HEK293 (cell line): ENCODE measurements at regions not wholly inside any gene's neighbourhood (a gene's known extent, or its start where the extent isn't known, plus 50 kb on each side); places are given as distances from the start of the nearest gene placed in this dataset.

Experiments
- CTCF ChIA-PET: fragments of 350-600 bp; formaldehyde crosslinking; extraction: SDS; loops from one replicate; lab custom pipeline; 2021; ENCODE audit warnings: antibody characterized with exemption; lab: Yijun Ruan, JAX
- POLR2A ChIA-PET: fragments of 300-600 bp; formaldehyde crosslinking; extraction: SDS; loops from one replicate; lab custom pipeline; 2020; ENCODE audit warnings: antibody characterized with exemption, inconsistent platforms; lab: Yijun Ruan, JAX
- H3K27ac ChIP-seq: fragments of 200-500 bp; sonication (Bioruptor generic); 2 replicates; pipeline ENCODE4 v1.5.1; 2014; ENCODE audit warnings: low read depth, low read length, control low read depth, inconsistent platforms; ENCODE audit errors: extremely low read depth
- H3K36me3 ChIP-seq, 2 experiments: fragments of 200-500 bp in 1 of 2; sonication (Bioruptor generic) in 1 of 2; 1 replicate in 1 of 2; 2 replicates in 1 of 2; pipeline ENCODE4 v1.5.1; 2014 to 2017; ENCODE audit warnings: inconsistent platforms in 2 of 2, low read length in 2 of 2; ENCODE audit not compliant: control insufficient read depth in 2 of 2, insufficient read depth in 1 of 2
- H3K4me1 ChIP-seq: fragments of 200-500 bp; sonication (Bioruptor generic); 2 replicates; pipeline ENCODE4 v1.5.1; 2014; ENCODE audit warnings: mild to moderate bottlenecking, low read length, inconsistent platforms; ENCODE audit not compliant: control insufficient read depth, insufficient read depth
- H3K4me3 ChIP-seq: 2 replicates; pipeline ENCODE4 v1.5.1; 2011; ENCODE audit warnings: low read depth, mild to moderate bottlenecking, control low read depth, low read length, moderate library complexity
- H3K9me3 ChIP-seq: fragments of 200-500 bp; sonication (Bioruptor generic); 2 replicates; pipeline ENCODE4 v1.5.1; 2014; ENCODE audit warnings: low read depth, low read length, inconsistent platforms; ENCODE audit not compliant: control insufficient read depth, insufficient read depth
- KLF9 ChIP-seq: fragments of 450-650 bp; formaldehyde crosslinking; IDR thresholded peaks from 2 replicates; pipeline ENCODE4 v1.5.1; 2016; ENCODE audit warnings: missing biosample characterization, missing genetic modification characterization, low read depth
- MEIS1 ChIP-seq: sonication (generic); formaldehyde crosslinking; IDR thresholded peaks from 2 replicates; pipeline ENCODE4 v1.8.1; 2022; ENCODE audit warnings: missing genetic modification reagents, mild to moderate bottlenecking, borderline replicate concordance
- OSR2 ChIP-seq: fragments of 450-650 bp; formaldehyde crosslinking; IDR thresholded peaks from 2 replicates; pipeline ENCODE4 v1.5.1; 2016; ENCODE audit warnings: missing biosample characterization, missing genetic modification characterization
- ZBTB7A ChIP-seq: fragments of 450-650 bp; formaldehyde crosslinking; IDR thresholded peaks from 2 replicates; pipeline ENCODE4 v1.5.1; 2016; ENCODE audit warnings: low read depth, missing biosample characterization, missing genetic modification characterization
- ZNF239 ChIP-seq: fragments of 450-650 bp; formaldehyde crosslinking; IDR thresholded peaks from 2 replicates; pipeline ENCODE4 v1.5.1; 2016; ENCODE audit warnings: missing biosample characterization, missing genetic modification characterization
- ZNF274 ChIP-seq, 2 experiments: fragments of 200-500 bp in 1 of 2; fragments of 450-650 bp in 1 of 2; sonication (Bioruptor generic) in 1 of 2; formaldehyde crosslinking in 1 of 2; IDR thresholded peaks; 2 replicates each; pipeline versions ENCODE4 v1.5.1 to v1.6.1; 2014 to 2016; ENCODE audit warnings: borderline replicate concordance in 1 of 2, inconsistent platforms in 1 of 2, low read length in 1 of 2, missing biosample characterization in 1 of 2, missing genetic modification characterization in 1 of 2
- ZNF302 ChIP-seq: fragments of 450-650 bp; formaldehyde crosslinking; IDR thresholded peaks from 2 replicates; pipeline ENCODE4 v1.5.1; 2016; ENCODE audit warnings: missing biosample characterization, missing genetic modification characterization, low read depth
- ZNF585B ChIP-seq: fragments of 450-650 bp; formaldehyde crosslinking; IDR thresholded peaks from 2 replicates; pipeline ENCODE4 v1.5.1; 2016; ENCODE audit warnings: missing biosample characterization, missing genetic modification characterization
- ZNF600 ChIP-seq: fragments of 450-650 bp; formaldehyde crosslinking; IDR thresholded peaks from 2 replicates; pipeline ENCODE4 v1.5.1; 2016; ENCODE audit warnings: missing biosample characterization, missing genetic modification characterization
- ZNF623 ChIP-seq: fragments of 450-650 bp; formaldehyde crosslinking; IDR thresholded peaks from 2 replicates; pipeline ENCODE4 v1.5.1; 2016; ENCODE audit warnings: missing biosample characterization, missing genetic modification characterization
- ZNF670 ChIP-seq: fragments of 450-650 bp; formaldehyde crosslinking; IDR thresholded peaks from 2 replicates; pipeline ENCODE4 v1.5.1; 2016; ENCODE audit warnings: missing biosample characterization, missing genetic modification characterization, low read depth
- ZNF747 ChIP-seq: fragments of 450-650 bp; formaldehyde crosslinking; IDR thresholded peaks from 2 replicates; pipeline ENCODE4 v1.5.1; 2016; ENCODE audit warnings: missing biosample characterization, missing genetic modification characterization
- ZSCAN16 ChIP-seq: fragments of 450-650 bp; formaldehyde crosslinking; IDR thresholded peaks from 2 replicates; pipeline ENCODE4 v1.5.1; 2016; ENCODE audit warnings: missing biosample characterization, missing genetic modification characterization
- TF ChIP-seq, protein P1 (sequence below): fragments of 450-650 bp; formaldehyde crosslinking; IDR thresholded peaks from 2 replicates; pipeline ENCODE4 v1.5.1; 2016; ENCODE audit warnings: missing biosample characterization, missing genetic modification characterization
- TF ChIP-seq, protein P2 (sequence below): fragments of 450-650 bp; formaldehyde crosslinking; IDR thresholded peaks from 2 replicates; pipeline ENCODE4 v1.5.1; 2017; ENCODE audit warnings: missing biosample characterization, missing genetic modification characterization
- TF ChIP-seq, protein P3 (sequence below): fragments of 450-650 bp; formaldehyde crosslinking; IDR thresholded peaks from 2 replicates; pipeline ENCODE4 v1.5.1; 2016; ENCODE audit warnings: missing biosample characterization, missing genetic modification characterization
- TF ChIP-seq, protein P4 (sequence below): fragments of 450-650 bp; formaldehyde crosslinking; IDR thresholded peaks from 2 replicates; pipeline ENCODE4 v1.5.1; 2016; ENCODE audit warnings: missing biosample characterization, missing genetic modification characterization
- TF ChIP-seq, protein P5 (sequence below): fragments of 450-650 bp; formaldehyde crosslinking; optimal IDR thresholded peaks from 2 replicates; pipeline ENCODE3; 2016; ENCODE audit warnings: missing biosample characterization, mild to moderate bottlenecking, missing genetic modification characterization

DNA sequence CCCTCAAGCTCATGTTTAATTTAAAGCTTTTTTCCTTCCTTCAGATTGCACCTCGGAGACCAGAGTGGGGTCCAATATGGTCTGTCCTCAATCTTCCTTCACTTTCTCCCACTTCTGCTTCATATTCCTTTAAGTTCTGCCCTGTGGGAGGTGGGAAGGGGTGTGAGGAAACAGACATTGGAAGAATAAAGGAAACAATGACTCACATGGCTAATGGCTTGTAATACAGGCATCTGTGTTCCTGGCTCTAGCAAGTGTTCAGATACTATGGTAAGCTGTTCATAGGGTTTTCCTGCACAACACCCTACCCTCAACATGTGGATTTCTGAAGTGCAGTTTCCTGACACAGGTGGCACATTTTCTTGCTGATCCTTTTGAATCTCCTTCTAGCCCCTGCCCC lies 209.5 kb downstream of the PIK3C3 start (continued):
- TF ChIP-seq, protein P1, sequence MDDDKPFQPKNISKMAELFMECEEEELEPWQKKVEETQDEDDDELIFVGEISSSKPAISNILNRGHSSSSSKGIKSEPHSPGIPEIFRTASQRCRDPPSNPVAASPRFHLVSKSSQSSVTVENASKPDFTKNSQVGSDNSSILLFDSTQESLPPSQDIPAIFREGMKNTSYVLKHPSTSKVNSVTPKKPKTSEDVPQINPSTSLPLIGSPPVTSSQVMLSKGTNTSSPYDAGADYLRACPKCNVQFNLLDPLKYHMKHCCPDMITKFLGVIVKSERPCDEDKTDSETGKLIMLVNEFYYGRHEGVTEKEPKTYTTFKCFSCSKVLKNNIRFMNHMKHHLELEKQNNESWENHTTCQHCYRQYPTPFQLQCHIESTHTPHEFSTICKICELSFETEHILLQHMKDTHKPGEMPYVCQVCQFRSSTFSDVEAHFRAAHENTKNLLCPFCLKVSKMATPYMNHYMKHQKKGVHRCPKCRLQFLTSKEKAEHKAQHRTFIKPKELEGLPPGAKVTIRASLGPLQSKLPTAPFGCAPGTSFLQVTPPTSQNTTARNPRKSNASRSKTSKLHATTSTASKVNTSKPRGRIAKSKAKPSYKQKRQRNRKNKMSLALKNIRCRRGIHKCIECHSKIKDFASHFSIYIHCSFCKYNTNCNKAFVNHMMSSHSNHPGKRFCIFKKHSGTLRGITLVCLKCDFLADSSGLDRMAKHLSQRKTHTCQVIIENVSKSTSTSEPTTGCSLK = no peak
- TF ChIP-seq ZNF274 (IDR thresholded peaks at IDR 0.05; ENCODE audit: low read length) (no peak), ZNF274 (tag by site-specific recombination; IDR thresholded peaks at IDR 0.05; ENCODE audit: borderline replicate concordance) (no peak), KLF9 (tag by site-specific recombination) (no peak), ZNF302 (tag by site-specific recombination) (no peak), ZNF600 (no peak), ZSCAN16 (tag by site-specific recombination) (no peak), ZBTB7A (tag by site-specific recombination) (no peak)
- TF ChIP-seq, protein P2, sequence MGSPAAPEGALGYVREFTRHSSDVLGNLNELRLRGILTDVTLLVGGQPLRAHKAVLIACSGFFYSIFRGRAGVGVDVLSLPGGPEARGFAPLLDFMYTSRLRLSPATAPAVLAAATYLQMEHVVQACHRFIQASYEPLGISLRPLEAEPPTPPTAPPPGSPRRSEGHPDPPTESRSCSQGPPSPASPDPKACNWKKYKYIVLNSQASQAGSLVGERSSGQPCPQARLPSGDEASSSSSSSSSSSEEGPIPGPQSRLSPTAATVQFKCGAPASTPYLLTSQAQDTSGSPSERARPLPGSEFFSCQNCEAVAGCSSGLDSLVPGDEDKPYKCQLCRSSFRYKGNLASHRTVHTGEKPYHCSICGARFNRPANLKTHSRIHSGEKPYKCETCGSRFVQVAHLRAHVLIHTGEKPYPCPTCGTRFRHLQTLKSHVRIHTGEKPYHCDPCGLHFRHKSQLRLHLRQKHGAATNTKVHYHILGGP (tag by site-specific recombination) = no peak
- TF ChIP-seq, protein P3, sequence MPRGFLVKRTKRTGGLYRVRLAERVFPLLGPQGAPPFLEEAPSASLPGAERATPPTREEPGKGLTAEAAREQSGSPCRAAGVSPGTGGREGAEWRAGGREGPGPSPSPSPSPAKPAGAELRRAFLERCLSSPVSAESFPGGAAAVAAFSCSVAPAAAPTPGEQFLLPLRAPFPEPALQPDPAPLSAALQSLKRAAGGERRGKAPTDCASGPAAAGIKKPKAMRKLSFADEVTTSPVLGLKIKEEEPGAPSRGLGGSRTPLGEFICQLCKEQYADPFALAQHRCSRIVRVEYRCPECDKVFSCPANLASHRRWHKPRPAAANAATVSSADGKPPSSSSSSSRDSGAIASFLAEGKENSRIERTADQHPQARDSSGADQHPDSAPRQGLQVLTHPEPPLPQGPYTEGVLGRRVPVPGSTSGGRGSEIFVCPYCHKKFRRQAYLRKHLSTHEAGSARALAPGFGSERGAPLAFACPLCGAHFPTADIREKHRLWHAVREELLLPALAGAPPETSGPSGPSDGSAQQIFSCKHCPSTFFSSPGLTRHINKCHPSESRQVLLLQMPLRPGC (tag by site-specific recombination) = no peak
- TF ChIP-seq, protein P4, sequence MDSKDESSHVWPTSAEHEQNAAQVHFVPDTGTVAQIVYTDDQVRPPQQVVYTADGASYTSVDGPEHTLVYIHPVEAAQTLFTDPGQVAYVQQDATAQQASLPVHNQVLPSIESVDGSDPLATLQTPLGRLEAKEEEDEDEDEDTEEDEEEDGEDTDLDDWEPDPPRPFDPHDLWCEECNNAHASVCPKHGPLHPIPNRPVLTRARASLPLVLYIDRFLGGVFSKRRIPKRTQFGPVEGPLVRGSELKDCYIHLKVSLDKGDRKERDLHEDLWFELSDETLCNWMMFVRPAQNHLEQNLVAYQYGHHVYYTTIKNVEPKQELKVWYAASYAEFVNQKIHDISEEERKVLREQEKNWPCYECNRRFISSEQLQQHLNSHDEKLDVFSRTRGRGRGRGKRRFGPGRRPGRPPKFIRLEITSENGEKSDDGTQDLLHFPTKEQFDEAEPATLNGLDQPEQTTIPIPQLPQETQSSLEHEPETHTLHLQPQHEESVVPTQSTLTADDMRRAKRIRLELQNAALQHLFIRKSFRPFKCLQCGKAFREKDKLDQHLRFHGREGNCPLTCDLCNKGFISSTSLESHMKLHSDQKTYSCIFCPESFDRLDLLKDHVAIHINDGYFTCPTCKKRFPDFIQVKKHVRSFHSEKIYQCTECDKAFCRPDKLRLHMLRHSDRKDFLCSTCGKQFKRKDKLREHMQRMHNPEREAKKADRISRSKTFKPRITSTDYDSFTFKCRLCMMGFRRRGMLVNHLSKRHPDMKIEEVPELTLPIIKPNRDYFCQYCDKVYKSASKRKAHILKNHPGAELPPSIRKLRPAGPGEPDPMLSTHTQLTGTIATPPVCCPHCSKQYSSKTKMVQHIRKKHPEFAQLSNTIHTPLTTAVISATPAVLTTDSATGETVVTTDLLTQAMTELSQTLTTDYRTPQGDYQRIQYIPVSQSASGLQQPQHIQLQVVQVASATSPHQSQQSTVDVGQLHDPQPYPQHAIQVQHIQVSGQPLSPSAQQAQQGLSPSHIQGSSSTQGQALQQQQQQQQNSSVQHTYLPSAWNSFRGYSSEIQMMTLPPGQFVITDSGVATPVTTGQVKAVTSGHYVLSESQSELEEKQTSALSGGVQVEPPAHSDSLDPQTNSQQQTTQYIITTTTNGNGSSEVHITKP (tag by site-specific recombination) = no peak
- TF ChIP-seq, all 188 proteins: peak for 0

DNA sequence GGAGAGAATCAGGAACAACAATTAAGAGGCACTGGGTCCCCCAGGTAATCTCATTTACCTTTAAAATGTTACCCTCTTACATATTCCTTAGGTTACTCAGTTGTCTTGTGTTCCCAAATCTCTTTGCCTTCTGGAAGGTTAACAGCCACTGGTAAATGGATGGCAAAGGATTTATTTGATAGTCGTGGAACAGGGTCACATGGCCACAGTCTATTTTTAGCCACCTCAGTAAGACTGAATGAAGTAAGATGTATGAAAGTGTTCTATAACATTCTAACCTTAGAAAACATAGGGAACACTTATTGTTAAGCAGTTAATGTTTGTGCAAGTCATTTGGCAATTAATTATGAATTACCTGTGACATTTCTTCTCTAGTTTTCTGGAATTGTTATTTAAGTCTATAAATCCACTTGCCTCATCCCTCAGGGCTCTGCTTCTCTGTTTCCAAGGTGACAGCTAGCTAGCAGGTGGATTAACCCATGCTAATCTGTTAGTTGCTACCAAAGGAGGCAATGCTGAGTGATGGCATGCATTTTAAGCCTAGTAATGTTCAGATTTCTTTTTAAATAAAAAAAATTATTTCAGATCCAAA lies 211.0 kb downstream of the PIK3C3 start:
- ChIA-PET CTCF (interaction anchor here (1.3 kb wide), 1 partner anchor 52 kb away, joined by 3 read pairs; no protein-coding TSS in a partner anchor), POLR2A (no interaction called here)
- TF ChIP-seq ZNF585B (tag by site-specific recombination) = no peak
- TF ChIP-seq ZNF239 = no peak
- no peak for TF ChIP-seq ZNF623 (tag by site-specific recombination)
- TF ChIP-seq MEIS1 (CRISPR knock-in tag) = no peak
- no peak for TF ChIP-seq ZNF747 (tag by site-specific recombination)
- TF ChIP-seq, protein P5, sequence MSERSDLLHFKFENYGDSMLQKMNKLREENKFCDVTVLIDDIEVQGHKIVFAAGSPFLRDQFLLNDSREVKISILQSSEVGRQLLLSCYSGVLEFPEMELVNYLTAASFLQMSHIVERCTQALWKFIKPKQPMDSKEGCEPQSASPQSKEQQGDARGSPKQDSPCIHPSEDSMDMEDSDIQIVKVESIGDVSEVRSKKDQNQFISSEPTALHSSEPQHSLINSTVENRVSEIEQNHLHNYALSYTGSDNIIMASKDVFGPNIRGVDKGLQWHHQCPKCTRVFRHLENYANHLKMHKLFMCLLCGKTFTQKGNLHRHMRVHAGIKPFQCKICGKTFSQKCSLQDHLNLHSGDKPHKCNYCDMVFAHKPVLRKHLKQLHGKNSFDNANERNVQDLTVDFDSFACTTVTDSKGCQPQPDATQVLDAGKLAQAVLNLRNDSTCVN = no peak
- TF ChIP-seq OSR2 (tag by site-specific recombination) = no peak
- TF ChIP-seq ZNF670 (tag by site-specific recombination) = no peak
- Histone ChIP-seq H3K36me3 (no peaks in the 10 kb centered on the region), H3K9me3 (no peaks in the 10 kb centered on the region), H3K27ac (no peak overlapping the region), H3K4me1 (no peaks in the 10 kb centered on the region), H3K4me3 (no peak overlapping the region)
